Smooth muscle cell (in vitro differentiated cells): ENCODE measurements at regions not wholly inside any gene's neighbourhood (a gene's known extent, or its start where the extent isn't known, plus 50 kb on each side); places are given as distances from the start of the nearest gene placed in this dataset.

Experiments used
- DNase-seq: peaks from one replicate; lab custom pipeline; 2025; ENCODE audit not compliant: unreplicated experiment; lab: John Stamatoyannopoulos, UW
- H2AFZ ChIP-seq: fragments of 200-600 bp; sonication (generic); 2 replicates; pipeline ENCODE4 v1.6.0; 2016; ENCODE audit warnings: antibody characterized with exemption, low read depth, mild to moderate bottlenecking
- H3F3A ChIP-seq: fragments of 200-600 bp; sonication (generic); 2 replicates; pipeline ENCODE4 v1.6.0; 2017; ENCODE audit warnings: antibody characterized with exemption, low read depth
- H3K27ac ChIP-seq: fragments of 200-600 bp; sonication (generic); 2 replicates; pipeline ENCODE4 v1.5.1; 2016; ENCODE audit warnings: low read depth, mild to moderate bottlenecking
- H3K27me3 ChIP-seq: fragments of 200-600 bp; sonication (generic); 2 replicates; pipeline ENCODE4 v1.6.1; 2016; ENCODE audit warnings: low read depth, mild to moderate bottlenecking
- H3K36me3 ChIP-seq: fragments of 200-600 bp; sonication (generic); 2 replicates; pipeline ENCODE4 v1.5.1; 2016; ENCODE audit warnings: low read depth
- H3K4me1 ChIP-seq: fragments of 200-600 bp; sonication (generic); 2 replicates; pipeline ENCODE4 v1.5.1; 2016; ENCODE audit warnings: low read depth
- H3K4me2 ChIP-seq: fragments of 200-600 bp; sonication (generic); 2 replicates; pipeline ENCODE4 v1.6.0; 2016; ENCODE audit warnings: mild to moderate bottlenecking
- H3K4me3 ChIP-seq: fragments of 200-600 bp; sonication (generic); 2 replicates; pipeline ENCODE4 v1.5.1; 2016; ENCODE audit warnings: mild to moderate bottlenecking
- H3K79me2 ChIP-seq: fragments of 200-600 bp; sonication (generic); 2 replicates; pipeline ENCODE4 v1.6.0; 2016; ENCODE audit warnings: low read depth, mild to moderate bottlenecking
- H3K9ac ChIP-seq: fragments of 200-600 bp; sonication (generic); 2 replicates; pipeline ENCODE4 v1.6.0; 2016; ENCODE audit warnings: low read depth
- H3K9me3 ChIP-seq: fragments of 200-600 bp; sonication (generic); replicated peaks from 2 replicates; pipeline ENCODE4 v1.5.1; 2016; ENCODE audit warnings: low read depth
- H4K20me1 ChIP-seq: fragments of 200-600 bp; sonication (generic); 2 replicates; pipeline ENCODE4 v1.6.0; 2016; ENCODE audit warnings: low read depth
- CTCF ChIP-seq: fragments of 200-600 bp; sonication (generic); IDR thresholded peaks from 2 replicates; pipeline ENCODE4 v1.5.1; 2017; ENCODE audit warnings: borderline replicate concordance, mild to moderate bottlenecking, antibody characterized with exemption; ENCODE audit not compliant: insufficient read depth, poor library complexity, severe bottlenecking
- WGBS: methylation state at CpG from one replicate; pipeline ENCODE4 v1.1.7; 2016; ENCODE audit warnings: low lambda C conversion rate; 5-methylcytosine and 5-hydroxymethylcytosine counted together

- Histone ChIP-seq H3F3A (peaks cover 23% of the 10 kb centered on the region), H3K27me3 (no peaks in the 10 kb centered on the region), H3K9ac (no peak overlapping the region), H3K36me3 (no peaks in the 10 kb centered on the region), H3K4me2 (no peak overlapping the region), H4K20me1 (no peaks in the 10 kb centered on the region), H3K79me2 (no peaks in the 10 kb centered on the region), H3K4me3 (no peak overlapping the region), H3K27ac (no peak overlapping the region), H3K9me3 (no peaks in the 10 kb centered on the region), H2AFZ (no peak overlapping the region), H3K4me1 (peaks cover 31% of the 10 kb centered on the region)
- DNase-seq, result no peak
- no peak for TF ChIP-seq CTCF
- 80% methylated on average over 6 of the region's 6 CpGs for WGBS
Observed at GRCh38 chr3:159731254-159731653, 257.4 kb upstream of the IL12A start.

GRCh38 chr3:159732172-159733111 is 256.2 kb upstream of the IL12A start:
- peaks cover 23% of the 10 kb centered on the region for H3F3A ChIP-seq
- DNase-seq, result no peak
- no peaks in the 10 kb centered on the region for H3K79me2 ChIP-seq
- H3K9ac ChIP-seq, result no peak overlapping the region
- peak overlapping the region; percentile 82 for H3K4me2 ChIP-seq
- H2AFZ ChIP-seq, result no peak overlapping the region
- H3K9me3 ChIP-seq, result no peaks in the 10 kb centered on the region
- H4K20me1 ChIP-seq, result no peaks in the 10 kb centered on the region
- WGBS, result 13% methylated on average over 6 of the region's 6 CpGs
- H3K27me3 ChIP-seq, result no peaks in the 10 kb centered on the region
- peak overlapping the region; percentile 94 for H3K27ac ChIP-seq
- H3K36me3 ChIP-seq, result no peaks in the 10 kb centered on the region
- peak overlapping the region; percentile 24 for H3K4me3 ChIP-seq
- TF ChIP-seq CTCF, result no peak
- H3K4me1 ChIP-seq, result peaks cover 28% of the 10 kb centered on the region

- H3K9me3 ChIP-seq, result no peaks in the 10 kb centered on the region
- H3K79me2 ChIP-seq, result no peaks in the 10 kb centered on the region
- H3K27ac ChIP-seq, result peak overlapping the region; percentile 94
- no peak for DNase-seq
- no peak for TF ChIP-seq CTCF
- peak overlapping the region; percentile 53 for H3K9ac ChIP-seq
- peaks cover 28% of the 10 kb centered on the region for H3K4me1 ChIP-seq
- H2AFZ ChIP-seq, result no peak overlapping the region
- no peaks in the 10 kb centered on the region for H3K27me3 ChIP-seq
- H4K20me1 ChIP-seq, result no peaks in the 10 kb centered on the region
- H3F3A ChIP-seq, result peaks cover 23% of the 10 kb centered on the region
- WGBS, result 7% methylated on average over 5 of the region's 5 CpGs
- H3K4me2 ChIP-seq, result peak overlapping the region; percentile 82
- H3K36me3 ChIP-seq, result no peaks in the 10 kb centered on the region
- peak overlapping the region; percentile 14 for H3K4me3 ChIP-seq
Observed at GRCh38 chr3:159733194-159733860, 255.3 kb upstream of the IL12A start.
